AG04450 (cell line): ENCODE measurements at regions not wholly inside any gene's neighbourhood (a gene's known extent, or its start where the extent isn't known, plus 50 kb on each side); places are given as distances from the start of the nearest gene placed in this dataset.

Experiments used
- CTCF ChIA-PET: fragments of 300-600, 350-600 bp; formaldehyde crosslinking; extraction: SDS; loops from one replicate; lab custom pipeline; 2022; ENCODE audit warnings: antibody characterized with exemption, inconsistent platforms; lab: Charles Lee
- POLR2A ChIA-PET: fragments of 350-600 bp; formaldehyde crosslinking; extraction: SDS; loops from one replicate; lab custom pipeline; 2021; ENCODE audit warnings: antibody characterized with exemption, inconsistent platforms; lab: Yijun Ruan, JAX
- DNase-seq: peaks from one replicate; pipeline ENCODE4 v3.0.0-alpha.2; 2011; ENCODE audit warnings: low read depth, low spot score
- H3K27ac ChIP-seq: one replicate; pipeline ENCODE4 v1.5.1; 2012; ENCODE audit warnings: low read depth, low read length, control low read depth
- H3K27me3 ChIP-seq: one replicate; pipeline ENCODE4 v1.6.0; 2012; ENCODE audit warnings: low read length; ENCODE audit not compliant: control insufficient read depth, insufficient read depth
- H3K4me3 ChIP-seq: 2 replicates; pipeline ENCODE4 v1.5.1; 2011; ENCODE audit warnings: mild to moderate bottlenecking, low read depth, low read length, control low read depth
- H3K9me3 ChIP-seq: 2 replicates; pipeline ENCODE4 v1.5.1; 2012; ENCODE audit warnings: low read length; ENCODE audit not compliant: control insufficient read depth, insufficient read depth
- CTCF ChIP-seq: IDR thresholded peaks from 2 replicates; pipeline ENCODE4 v1.5.1; 2011; ENCODE audit warnings: low read depth, low read length, control low read depth, inconsistent platforms

GRCh38 chr13:48859272-48860105, 116.2 kb upstream of the FNDC3A start:
- no peak for TF ChIP-seq CTCF
- Histone ChIP-seq H3K9me3 (no peaks in the 10 kb centered on the region), H3K27me3 (no peaks in the 10 kb centered on the region), H3K27ac (no peak overlapping the region), H3K4me3 (no peak overlapping the region)
- ChIA-PET CTCF (no interaction called here), POLR2A (no interaction called here)
- DNase-seq: no peak

DNA sequence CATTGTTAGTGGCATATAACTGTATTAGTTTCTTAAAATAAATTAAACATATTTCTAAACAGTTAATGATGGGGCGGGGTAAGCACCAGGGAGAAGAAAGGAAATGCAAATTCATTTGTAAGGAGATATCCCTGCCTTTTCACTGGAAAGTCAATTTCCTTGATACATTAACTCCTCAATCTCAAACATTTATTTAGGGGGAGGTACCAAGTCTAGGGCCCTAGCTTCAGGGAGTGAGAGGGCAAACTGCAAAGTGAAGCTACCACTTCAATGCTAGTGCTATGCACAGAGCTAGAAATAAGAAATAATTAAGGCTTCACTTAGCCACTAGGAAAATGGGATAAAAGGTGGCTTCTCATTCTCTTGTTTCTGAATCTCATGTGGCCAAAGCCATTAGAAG, 115.3 kb upstream of the FNDC3A start:
- no peak for TF ChIP-seq CTCF
- no peak for DNase-seq
- CTCF ChIA-PET: interaction anchor here (1.3 kb wide), 1 partner anchor 14 kb away, joined by 5 read pairs; no protein-coding TSS in a partner anchor

GRCh38 chr13:48862572-48862971, 113.1 kb upstream of the FNDC3A start:
- Histone ChIP-seq H3K9me3 (no peaks in the 10 kb centered on the region), H3K27ac (no peak overlapping the region), H3K27me3 (no peaks in the 10 kb centered on the region), H3K4me3 (no peak overlapping the region)
- POLR2A ChIA-PET: no interaction called here
- DNase-seq: no peak
- CTCF ChIA-PET: no interaction called here
- no peak for TF ChIP-seq CTCF

More for the DNA sequence above, 115.3 kb upstream of the FNDC3A start:
- Histone ChIP-seq H3K27me3 (no peaks in the 10 kb centered on the region), H3K27ac (no peak overlapping the region), H3K4me3 (no peak overlapping the region), H3K9me3 (no peaks in the 10 kb centered on the region)
- POLR2A ChIA-PET: no interaction called here

GRCh38 chr13:48864100-48864499, 111.6 kb upstream of the FNDC3A start:
- DNase-seq: no peak
- H3K4me3 ChIP-seq: no peak overlapping the region
- CTCF ChIA-PET: no interaction called here
- H3K27ac ChIP-seq: no peak overlapping the region
- POLR2A ChIA-PET: no interaction called here
- no peaks in the 10 kb centered on the region for H3K9me3 ChIP-seq
- no peak for TF ChIP-seq CTCF
- no peaks in the 10 kb centered on the region for H3K27me3 ChIP-seq

- Histone ChIP-seq H3K27ac (no peak overlapping the region), H3K4me3 (no peak overlapping the region), H3K9me3 (no peaks in the 10 kb centered on the region), H3K27me3 (no peaks in the 10 kb centered on the region)
- no peak for DNase-seq
- no peak for TF ChIP-seq CTCF
- POLR2A ChIA-PET: no interaction called here
- CTCF ChIA-PET: no interaction called here
These were observed 109.5 kb upstream of the FNDC3A start for GRCh38 chr13:48866249-48866648.
